Muscle layer of colon (tissue), 2 donors: ENCODE measurements at regions not wholly inside any gene's neighbourhood (a gene's known extent, or its start where the extent isn't known, plus 50 kb on each side); places are given as distances from the start of the nearest gene placed in this dataset.

Source experiments
- H3K27ac ChIP-seq: one replicate; pipeline ENCODE4 v1.7.0; 2013; ENCODE audit warnings: low read depth, mild to moderate bottlenecking, low read length, moderate library complexity
- H3K27me3 ChIP-seq, 2 donors: one replicate each; pipeline ENCODE4 v1.7.0; 2013; ENCODE audit warnings: low read length in 2 of 2, mild to moderate bottlenecking in 2 of 2; ENCODE audit not compliant: insufficient read depth in 2 of 2, control insufficient read depth in 1 of 2
- H3K36me3 ChIP-seq: one replicate; pipeline ENCODE4 v1.7.0; 2013; ENCODE audit warnings: mild to moderate bottlenecking, low read length; ENCODE audit not compliant: insufficient read depth
- H3K4me1 ChIP-seq: one replicate; pipeline ENCODE4 v1.7.0; 2013; ENCODE audit warnings: mild to moderate bottlenecking, low read length; ENCODE audit not compliant: insufficient read depth
- H3K4me3 ChIP-seq, 2 donors: one replicate each; pipeline ENCODE4 v1.7.0; 2013; ENCODE audit warnings: low read length in 2 of 2, low read depth in 1 of 2, mild to moderate bottlenecking in 1 of 2, moderate library complexity in 1 of 2
- H3K9ac ChIP-seq: one replicate; pipeline ENCODE4 v1.7.0; 2013; ENCODE audit warnings: low read length
- H3K9me3 ChIP-seq: one replicate; pipeline ENCODE4 v1.7.0; 2013; ENCODE audit warnings: mild to moderate bottlenecking, low read length
- donor health status: abdominal sarcoma.
- donor health status: Adenocarcinoma of cecum.

DNA sequence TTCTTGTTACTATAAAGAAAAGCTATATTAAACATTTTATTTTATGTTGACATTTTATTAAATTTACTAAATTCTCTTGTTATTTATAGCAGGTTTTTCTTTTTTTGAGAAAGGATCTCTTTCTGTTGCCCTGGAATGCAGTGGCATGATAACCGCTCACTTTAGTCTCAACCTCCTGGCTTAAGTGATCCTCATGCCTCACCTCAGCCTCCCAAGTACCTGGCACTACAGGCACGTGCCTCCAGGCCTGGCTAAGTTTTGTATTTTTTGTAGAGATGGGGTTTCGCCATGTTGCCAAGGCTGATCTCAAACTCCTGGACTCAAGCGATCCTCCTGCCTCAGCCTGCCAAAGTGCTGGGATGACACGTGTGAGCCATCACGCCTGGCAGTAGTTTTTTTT lies 280.2 kb upstream of the C9orf72 start:
- no peaks in the 10 kb centered on the region for H3K36me3 ChIP-seq
- no peak overlapping the region for H3K4me3 ChIP-seq
- no peak overlapping the region for H3K9ac ChIP-seq
- no peaks in the 10 kb centered on the region for H3K4me1 ChIP-seq
- H3K27me3 ChIP-seq: no peaks in the 10 kb centered on the region
- no peak overlapping the region for H3K27ac ChIP-seq
- no peaks in the 10 kb centered on the region for H3K9me3 ChIP-seq

DNA sequence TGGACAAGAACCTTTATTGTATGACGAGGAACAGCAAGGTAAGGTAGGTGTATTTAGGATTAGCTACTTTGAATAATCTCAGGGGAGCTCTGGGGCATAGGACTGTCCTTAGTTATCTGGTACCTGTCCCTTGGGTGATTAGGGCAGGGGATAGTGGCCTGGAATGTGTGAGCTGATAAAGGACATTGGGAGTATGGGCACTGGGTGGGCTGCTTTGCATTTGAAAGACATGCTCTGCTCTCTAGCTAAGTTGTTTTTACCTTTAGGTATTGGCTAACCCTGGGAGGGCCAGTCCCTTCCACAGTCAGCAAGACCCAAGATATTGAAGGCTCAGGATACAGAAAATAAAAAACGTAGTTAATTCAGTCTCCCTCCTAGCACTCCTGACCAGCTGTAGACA lies 282.8 kb upstream of the C9orf72 start:
- Histone ChIP-seq H3K4me1 (no peaks in the 10 kb centered on the region), H3K4me3 (no peak overlapping the region), H3K9ac (no peak overlapping the region), H3K36me3 (no peaks in the 10 kb centered on the region), H3K9me3 (no peaks in the 10 kb centered on the region), H3K27ac (no peak overlapping the region), H3K27me3 (no peaks in the 10 kb centered on the region)

DNA sequence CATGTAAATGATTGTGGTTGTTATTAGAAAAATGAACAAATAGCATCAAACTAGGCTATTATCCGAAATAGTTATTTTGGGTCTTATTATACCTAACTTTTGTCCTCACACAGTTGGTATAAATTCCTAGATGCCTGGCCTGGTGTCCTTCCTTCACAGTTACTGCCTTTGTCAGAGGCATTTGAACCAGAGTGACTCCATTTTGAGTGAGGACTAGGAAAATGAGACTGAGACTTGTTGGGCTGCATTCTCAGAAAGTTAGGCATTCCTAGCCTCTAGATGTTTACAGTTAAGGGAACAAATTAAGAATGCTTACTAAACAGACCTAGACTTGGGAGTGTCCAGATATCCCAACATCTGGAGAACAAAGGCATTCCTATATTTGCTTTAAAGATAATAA lies 283.5 kb upstream of the C9orf72 start:
- no peaks in the 10 kb centered on the region for H3K9me3 ChIP-seq
- H3K27me3 ChIP-seq: no peaks in the 10 kb centered on the region
- no peaks in the 10 kb centered on the region for H3K36me3 ChIP-seq
- no peak overlapping the region for H3K9ac ChIP-seq
- H3K4me3 ChIP-seq: no peak overlapping the region
- H3K4me1 ChIP-seq: no peaks in the 10 kb centered on the region
- no peak overlapping the region for H3K27ac ChIP-seq

DNA sequence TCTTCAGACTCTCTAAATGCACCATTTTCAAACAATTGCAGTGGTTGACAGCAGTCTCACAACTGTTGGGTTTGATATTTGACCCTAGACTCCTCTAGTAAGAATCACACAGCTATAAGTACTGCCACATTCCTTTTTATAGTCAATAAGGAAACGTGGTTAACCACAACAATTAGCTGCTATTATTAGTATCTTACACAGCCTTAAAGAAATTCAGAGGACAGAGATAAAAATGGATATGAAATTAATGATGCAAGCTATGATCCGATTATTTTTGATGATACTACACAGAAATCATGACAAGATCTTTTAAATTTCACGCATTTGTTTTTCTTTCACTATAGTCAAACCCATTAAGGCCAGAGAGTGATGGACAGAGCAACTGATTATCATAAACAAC lies 288.6 kb upstream of the C9orf72 start:
- Histone ChIP-seq H3K4me1 (no peaks in the 10 kb centered on the region), H3K4me3 (no peak overlapping the region), H3K36me3 (no peaks in the 10 kb centered on the region), H3K27me3 (no peaks in the 10 kb centered on the region), H3K27ac (no peak overlapping the region), H3K9ac (no peak overlapping the region), H3K9me3 (no peaks in the 10 kb centered on the region)

DNA sequence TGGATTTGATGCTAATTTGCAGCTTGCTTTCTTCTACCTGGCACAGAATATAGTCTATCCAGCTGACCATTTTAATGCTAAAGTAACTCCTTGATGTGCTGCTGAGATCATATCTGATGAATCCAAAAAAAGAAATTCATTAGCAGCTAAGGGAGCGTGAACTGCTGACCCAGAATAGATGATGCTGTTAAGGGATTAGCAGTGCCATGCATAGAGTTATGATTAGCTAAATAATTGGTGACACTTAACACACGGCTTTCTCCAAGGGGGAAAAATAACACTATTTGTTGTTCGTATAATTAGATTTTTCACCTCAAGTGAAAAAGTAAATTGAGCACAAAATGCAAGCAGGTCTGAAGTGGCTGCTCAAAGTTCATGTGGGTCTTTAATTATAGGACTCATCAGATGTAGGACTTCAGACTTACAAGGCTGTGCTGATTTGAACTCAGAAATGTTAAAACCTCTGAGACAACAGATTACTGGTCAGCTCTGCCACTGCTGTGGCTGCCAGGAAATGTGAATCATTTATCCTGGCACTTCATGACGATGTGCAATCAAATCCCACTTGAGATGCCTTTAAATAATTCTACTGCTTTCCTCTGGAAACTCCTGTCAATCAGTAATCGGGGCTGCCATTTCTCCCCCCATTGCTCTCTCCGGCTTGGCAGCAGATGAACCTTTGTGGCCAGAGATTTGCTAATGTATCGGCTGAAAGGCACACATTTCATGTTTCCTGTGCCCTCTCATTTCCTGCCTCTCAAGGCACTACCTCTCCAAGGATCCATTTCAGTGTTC lies 291.6 kb upstream of the C9orf72 start:
- Histone ChIP-seq H3K27me3 (no peaks in the 10 kb centered on the region), H3K9ac (no peak overlapping the region), H3K27ac (no peak overlapping the region), H3K4me3 (no peak overlapping the region), H3K36me3 (no peaks in the 10 kb centered on the region), H3K4me1 (no peaks in the 10 kb centered on the region), H3K9me3 (no peaks in the 10 kb centered on the region)

DNA sequence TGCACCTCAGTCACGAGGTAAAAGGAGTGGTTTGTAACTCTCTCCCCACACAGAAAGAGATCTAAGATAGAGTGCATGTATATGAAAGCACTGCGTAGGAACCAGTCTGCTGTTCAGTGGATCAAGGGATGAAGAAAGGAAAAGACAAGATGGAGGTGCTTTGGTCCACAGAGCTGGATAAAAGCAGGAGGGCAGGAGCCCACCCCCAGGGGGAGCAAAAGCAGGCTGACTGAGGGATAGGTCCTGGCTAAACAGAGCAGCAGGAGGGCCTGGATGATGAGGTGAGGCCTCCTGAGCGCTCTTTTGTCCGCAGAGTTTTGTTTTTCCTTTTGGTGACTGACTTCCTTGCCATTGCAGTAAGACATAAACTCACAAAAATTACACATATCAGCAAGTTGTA lies 293.5 kb upstream of the C9orf72 start:
- no peaks in the 10 kb centered on the region for H3K27me3 ChIP-seq
- no peaks in the 10 kb centered on the region for H3K36me3 ChIP-seq
- H3K4me3 ChIP-seq: no peak overlapping the region
- no peaks in the 10 kb centered on the region for H3K4me1 ChIP-seq
- no peak overlapping the region for H3K27ac ChIP-seq
- H3K9me3 ChIP-seq: no peaks in the 10 kb centered on the region
- no peak overlapping the region for H3K9ac ChIP-seq

DNA sequence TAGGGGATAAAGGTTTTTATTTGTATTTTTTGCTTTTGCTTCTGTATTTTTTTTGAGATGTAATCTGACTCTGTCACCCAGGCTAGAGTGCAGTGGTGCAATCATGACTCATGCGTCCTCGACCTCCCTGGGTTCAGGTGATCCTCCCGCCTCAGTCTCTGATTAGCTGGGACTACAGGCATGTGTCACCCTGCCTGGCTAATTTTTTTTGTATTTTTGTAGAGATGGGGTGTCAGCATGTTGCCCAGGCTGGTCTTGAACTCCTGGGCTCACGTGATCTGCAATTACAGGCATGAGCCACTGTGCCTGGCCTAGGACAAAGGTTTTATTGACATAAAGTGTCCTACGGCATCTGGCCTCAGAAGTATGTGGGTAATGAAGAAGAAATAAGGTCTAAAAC lies 297.1 kb upstream of the C9orf72 start:
- H3K4me3 ChIP-seq: no peak overlapping the region
- H3K27ac ChIP-seq: no peak overlapping the region
- H3K9ac ChIP-seq: no peak overlapping the region
- H3K4me1 ChIP-seq: no peaks in the 10 kb centered on the region
- no peaks in the 10 kb centered on the region for H3K27me3 ChIP-seq
- H3K36me3 ChIP-seq: no peaks in the 10 kb centered on the region
- H3K9me3 ChIP-seq: no peaks in the 10 kb centered on the region

DNA sequence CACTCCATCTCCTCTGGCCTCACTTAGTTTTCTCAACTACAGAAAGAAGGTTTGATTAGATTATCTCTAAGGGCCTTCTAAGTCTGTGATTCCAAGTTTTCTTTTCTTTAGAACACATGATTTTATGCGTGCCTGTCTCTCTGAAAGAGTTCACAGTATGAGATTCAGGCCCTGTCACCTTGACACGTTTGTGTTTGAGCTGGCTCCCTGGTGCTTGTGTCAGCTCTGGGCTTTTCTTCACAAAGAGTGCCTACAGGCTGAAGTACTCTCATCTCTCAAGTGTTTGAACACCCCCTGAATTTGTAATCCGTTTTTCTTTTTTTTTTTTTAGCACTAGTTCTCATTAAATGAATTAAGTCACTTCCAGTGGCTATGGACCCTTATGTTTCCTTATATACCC lies 306.9 kb upstream of the C9orf72 start:
- Histone ChIP-seq H3K4me1 (no peaks in the 10 kb centered on the region), H3K27me3 (no peaks in the 10 kb centered on the region), H3K9ac (no peak overlapping the region), H3K4me3 (no peak overlapping the region), H3K9me3 (no peaks in the 10 kb centered on the region), H3K36me3 (no peaks in the 10 kb centered on the region), H3K27ac (no peak overlapping the region)

DNA sequence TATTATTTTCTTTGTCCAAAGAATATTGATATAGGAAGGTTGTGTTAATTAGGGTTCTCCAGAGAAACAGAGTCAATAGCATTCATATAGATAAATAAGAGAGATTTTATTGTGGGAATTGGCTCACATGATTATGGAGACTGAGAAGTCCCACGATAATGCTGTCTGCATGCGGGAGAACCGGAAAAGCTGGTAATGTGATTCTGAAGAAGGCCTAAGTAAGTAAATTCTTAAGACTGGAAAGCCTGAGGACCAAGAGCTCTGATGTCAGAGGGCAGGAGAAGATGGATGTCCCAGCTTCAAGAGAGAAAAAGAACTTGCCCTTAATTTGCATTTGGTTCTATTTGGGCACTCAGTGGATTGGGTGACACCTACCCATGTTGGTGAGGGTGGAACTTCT lies 307.4 kb upstream of the C9orf72 start:
- no peak overlapping the region for H3K27ac ChIP-seq
- no peaks in the 10 kb centered on the region for H3K36me3 ChIP-seq
- H3K4me3 ChIP-seq: no peak overlapping the region
- no peak overlapping the region for H3K9ac ChIP-seq
- no peaks in the 10 kb centered on the region for H3K4me1 ChIP-seq
- H3K27me3 ChIP-seq: no peaks in the 10 kb centered on the region
- no peaks in the 10 kb centered on the region for H3K9me3 ChIP-seq

DNA sequence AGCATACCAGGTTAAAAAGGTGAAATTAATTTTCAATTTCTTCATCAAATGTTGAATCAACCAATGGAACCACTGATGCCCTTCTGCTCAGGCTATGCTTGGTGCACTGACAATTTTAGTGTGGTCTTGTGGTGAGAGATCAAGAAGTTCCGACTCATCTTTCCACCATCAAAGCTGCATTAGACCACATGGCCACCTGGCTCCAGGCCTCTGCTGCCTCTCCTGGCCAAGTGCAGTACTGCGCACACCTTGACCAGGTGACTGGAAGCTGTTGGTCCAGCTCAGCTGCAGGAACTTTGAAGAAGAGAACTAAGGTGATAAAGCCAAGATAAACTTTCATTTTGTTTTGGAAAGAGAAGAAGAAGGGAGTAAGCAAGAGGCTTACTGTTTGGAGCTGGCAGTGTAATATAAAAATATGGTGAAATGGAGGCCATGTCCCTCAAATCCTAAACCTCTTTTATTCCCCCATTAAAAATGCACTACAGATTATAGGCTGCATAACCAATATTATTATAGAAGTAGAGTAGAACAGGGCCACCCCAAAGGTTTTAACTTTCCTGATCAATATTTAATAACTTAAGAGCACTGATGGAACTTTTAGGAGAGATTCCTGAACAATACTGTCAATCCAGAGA lies 315.5 kb upstream of the C9orf72 start:
- Histone ChIP-seq H3K9me3 (no peaks in the 10 kb centered on the region), H3K4me3 (no peak overlapping the region), H3K4me1 (no peaks in the 10 kb centered on the region), H3K9ac (no peak overlapping the region), H3K27me3 (no peaks in the 10 kb centered on the region), H3K27ac (no peak overlapping the region), H3K36me3 (no peaks in the 10 kb centered on the region)

DNA sequence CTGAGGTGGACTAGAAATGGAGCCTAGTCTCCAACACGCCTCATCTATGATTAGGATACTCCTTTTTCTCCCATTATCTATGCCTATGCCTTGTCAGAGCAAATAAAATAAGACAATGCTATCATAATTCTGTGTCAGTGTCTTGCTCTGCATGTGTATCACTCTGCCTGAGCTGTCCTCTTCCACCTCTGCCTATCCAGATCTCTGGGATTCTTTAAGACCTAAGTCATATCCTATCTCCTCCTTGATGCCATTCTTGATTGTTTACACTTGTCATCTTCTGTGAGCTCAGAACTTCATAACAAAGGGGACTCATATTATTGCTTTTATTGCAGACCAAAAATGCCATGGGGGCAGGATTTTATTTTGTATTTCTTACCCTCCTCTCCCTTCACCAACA lies 351.2 kb upstream of the C9orf72 start:
- no peaks in the 10 kb centered on the region for H3K36me3 ChIP-seq
- H3K9ac ChIP-seq: no peak overlapping the region
- no peak overlapping the region for H3K27ac ChIP-seq
- H3K9me3 ChIP-seq: no peaks in the 10 kb centered on the region
- no peaks in the 10 kb centered on the region for H3K27me3 ChIP-seq
- no peak overlapping the region for H3K4me3 ChIP-seq
- no peaks in the 10 kb centered on the region for H3K4me1 ChIP-seq

DNA sequence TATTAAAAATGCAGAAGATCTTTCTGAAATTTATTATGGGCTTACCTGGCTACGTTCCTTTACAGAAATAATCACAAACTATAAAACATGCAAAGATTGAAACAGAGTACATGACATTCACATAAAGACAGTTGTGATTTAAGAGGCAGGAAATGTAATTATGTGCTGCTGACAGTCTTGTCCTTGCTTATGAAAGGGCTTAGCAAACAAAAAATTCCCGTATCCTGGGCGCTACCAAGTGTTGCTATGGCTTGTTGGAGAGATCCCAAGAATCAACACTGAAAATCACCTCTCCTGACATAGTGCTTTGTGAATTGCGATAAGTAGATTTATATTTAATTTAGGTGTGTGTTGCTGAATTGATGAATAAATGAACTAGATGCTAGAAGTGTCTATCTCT lies 352.5 kb upstream of the C9orf72 start:
- no peak overlapping the region for H3K9ac ChIP-seq
- H3K36me3 ChIP-seq: no peaks in the 10 kb centered on the region
- H3K4me1 ChIP-seq: no peaks in the 10 kb centered on the region
- no peak overlapping the region for H3K4me3 ChIP-seq
- no peak overlapping the region for H3K27ac ChIP-seq
- H3K9me3 ChIP-seq: no peaks in the 10 kb centered on the region
- no peaks in the 10 kb centered on the region for H3K27me3 ChIP-seq
